Adrenal gland (tissue), 5 donors: ENCODE measurements at regions not wholly inside any gene's neighbourhood (a gene's known extent, or its start where the extent isn't known, plus 50 kb on each side); places are given as distances from the start of the nearest gene placed in this dataset.

Experiments used
- CTCF ChIP-seq, 6 experiments: fragments of 450-650 bp in 4 of 6; fragments of 200-600 bp in 2 of 6; sonication (generic) in 1 of 6; IDR thresholded peaks; 1 replicate in 5 of 6; 2 replicates in 1 of 6; pipeline versions ENCODE4 v1.5.1 to v1.8.0; 2016 to 2021; ENCODE audit warnings: antibody characterized with exemption in 6 of 6, mild to moderate bottlenecking in 2 of 6, moderate library complexity in 1 of 6
- POLR2A ChIP-seq, 2 donors: fragments of 450-650 bp; IDR thresholded peaks; one replicate each; pipeline ENCODE4 v1.6.1; 2017; ENCODE audit warnings: antibody characterized with exemption in 2 of 2, mild to moderate bottlenecking in 2 of 2, moderate library complexity in 1 of 2
- donor health status: DM: no; HTN: no; CAD: no.

- TF ChIP-seq CTCF (IDR thresholded peaks at IDR 0.05), result no peak
- no peak for TF ChIP-seq POLR2A (IDR thresholded peaks at IDR 0.05)
These were observed 264.5 kb downstream of the MEIS1 start for GRCh38 chr2:66699416-66699792.
